IPS-18c (cell line): ENCODE measurements at regions not wholly inside any gene's neighbourhood (a gene's known extent, or its start where the extent isn't known, plus 50 kb on each side); places are given as distances from the start of the nearest gene placed in this dataset.
"Not testable (repeated sequence)": the region's sequence is repeated elsewhere in the genome, so short reads cannot be mapped to it uniquely, and the experiment has no call there.

ENCODE experiments used
- H3K4me3 ChIP-seq: 2 replicates; pipeline ENCODE4 v1.7.0; 2013; ENCODE audit warnings: low read depth, mild to moderate bottlenecking, low read length, moderate library complexity; ENCODE audit not compliant: insufficient read depth
- H3K9me3 ChIP-seq: one replicate; pipeline ENCODE4 v1.6.1; 2013; ENCODE audit warnings: mild to moderate bottlenecking, low read length, moderate library complexity; ENCODE audit not compliant: control insufficient read depth, insufficient read depth

DNA sequence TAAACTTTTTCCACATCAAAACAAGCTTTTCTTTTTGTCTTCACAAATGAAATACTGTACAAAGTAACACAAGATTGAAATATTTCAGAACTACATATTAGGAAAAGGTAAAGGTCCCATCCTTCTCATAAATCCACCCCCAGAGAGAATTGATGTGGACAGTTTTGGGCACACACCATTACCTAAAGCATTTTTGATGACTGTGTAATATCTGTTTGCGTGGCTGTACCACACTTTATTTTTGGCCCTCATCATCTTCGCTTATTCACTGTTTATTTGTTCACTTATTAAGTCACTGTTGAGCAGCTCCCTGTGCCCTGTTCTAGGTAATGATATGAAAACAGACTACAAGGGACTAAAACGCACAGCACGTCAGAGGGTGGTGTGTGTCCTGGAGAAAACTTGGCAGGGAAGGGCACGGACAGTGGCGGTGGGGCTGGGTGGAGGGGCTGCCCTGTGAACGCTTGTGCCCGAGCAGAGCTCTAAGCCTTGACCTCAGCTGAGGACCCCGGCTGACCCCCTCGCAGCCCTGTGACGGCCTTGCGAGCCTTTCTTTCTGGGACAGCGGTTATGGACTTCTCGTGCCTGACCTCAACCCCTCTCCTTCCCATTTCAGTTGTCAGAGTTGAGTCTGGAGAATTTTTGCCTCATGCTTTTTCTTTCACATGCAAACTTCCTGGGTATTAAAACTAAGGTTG is 241.3 kb downstream of the EMX2 start:
- H3K9me3 ChIP-seq: no peaks in the 10 kb centered on the region
- no peak overlapping the region for H3K4me3 ChIP-seq

DNA sequence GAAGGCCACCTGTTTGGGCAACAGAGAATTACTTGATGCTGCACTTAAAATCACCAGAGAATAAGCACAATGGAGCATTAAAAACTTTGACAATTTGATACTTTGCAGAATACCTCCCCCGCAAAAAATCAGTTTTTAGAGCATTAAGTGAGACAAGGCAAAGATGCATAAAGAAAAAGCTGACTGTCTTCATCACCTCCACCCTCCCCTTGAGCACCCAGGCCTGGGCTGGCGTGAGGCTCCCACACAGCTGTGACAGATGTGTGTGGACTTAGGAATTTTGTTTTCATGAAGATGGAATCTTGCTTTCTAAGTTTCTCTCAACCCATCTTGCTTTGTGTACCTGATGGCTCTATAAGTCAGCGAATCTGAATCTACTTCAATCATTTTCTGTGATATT is 242.2 kb downstream of the EMX2 start:
- H3K9me3 ChIP-seq: no peaks in the 10 kb centered on the region

DNA sequence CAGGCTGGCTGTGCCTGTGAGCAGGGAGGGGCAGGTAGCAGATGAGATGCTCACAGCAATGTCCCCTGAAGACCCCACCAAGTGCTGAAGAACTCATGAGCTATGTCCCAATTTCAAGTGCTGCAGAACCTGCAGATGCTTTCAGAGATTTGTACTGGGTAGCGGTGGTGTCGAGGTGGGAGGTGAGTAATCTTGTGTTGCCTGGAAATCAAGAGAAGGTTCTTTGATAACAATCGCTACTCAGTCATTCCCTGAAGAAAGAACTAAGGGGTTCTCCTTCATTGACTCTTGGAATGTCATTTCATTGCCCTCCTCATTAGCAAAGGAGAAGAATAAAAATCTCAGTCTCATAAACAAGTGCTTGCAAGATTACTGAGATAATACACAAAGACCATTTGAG is 246.4 kb downstream of the EMX2 start:
- H3K4me3 ChIP-seq: no peak overlapping the region
- no peaks in the 10 kb centered on the region for H3K9me3 ChIP-seq

More for the DNA sequence above, 242.2 kb downstream of the EMX2 start:
- no peak overlapping the region for H3K4me3 ChIP-seq

DNA sequence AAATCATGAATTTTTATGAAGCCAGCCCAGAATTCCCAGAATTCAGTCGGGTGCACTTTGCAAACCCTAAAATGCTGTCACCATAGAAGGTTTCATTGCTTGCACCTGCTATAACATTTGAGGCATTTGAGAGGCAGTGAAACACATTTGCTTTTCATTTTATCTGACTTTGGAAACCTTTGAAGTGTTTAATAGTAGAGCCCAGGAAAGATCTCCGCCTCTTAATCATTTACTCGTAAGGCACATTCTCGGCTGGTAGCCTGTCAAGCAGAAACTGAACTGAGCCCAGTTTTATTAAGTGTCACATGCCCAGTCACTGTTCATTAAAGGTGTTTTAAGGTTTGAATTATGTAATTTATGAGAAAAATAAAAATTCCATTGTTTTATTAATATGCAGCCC is 247.6 kb downstream of the EMX2 start:
- Histone ChIP-seq H3K9me3 (no peaks in the 10 kb centered on the region), H3K4me3 (no peak overlapping the region)

DNA sequence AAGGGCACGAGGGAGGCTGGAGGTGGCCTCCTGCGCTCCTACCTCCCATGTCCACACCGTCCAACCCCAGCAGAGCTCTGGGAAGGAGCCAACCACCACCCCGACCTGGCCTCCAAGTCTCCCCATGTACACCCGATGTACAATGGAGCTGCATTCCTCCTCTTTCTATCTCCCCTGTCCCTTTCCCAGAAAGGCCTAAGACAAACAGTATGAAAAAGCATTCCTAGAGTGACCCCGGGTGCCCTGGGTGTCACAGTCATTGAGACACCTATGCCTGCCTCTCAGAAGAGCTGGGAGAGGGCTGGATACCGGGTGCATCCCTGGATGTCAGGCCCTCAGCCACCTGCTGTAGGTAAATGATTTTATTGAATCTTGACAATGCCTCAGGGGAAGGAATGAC is 248.1 kb downstream of the EMX2 start:
- Histone ChIP-seq H3K4me3 (no peak overlapping the region), H3K9me3 (no peaks in the 10 kb centered on the region)

DNA sequence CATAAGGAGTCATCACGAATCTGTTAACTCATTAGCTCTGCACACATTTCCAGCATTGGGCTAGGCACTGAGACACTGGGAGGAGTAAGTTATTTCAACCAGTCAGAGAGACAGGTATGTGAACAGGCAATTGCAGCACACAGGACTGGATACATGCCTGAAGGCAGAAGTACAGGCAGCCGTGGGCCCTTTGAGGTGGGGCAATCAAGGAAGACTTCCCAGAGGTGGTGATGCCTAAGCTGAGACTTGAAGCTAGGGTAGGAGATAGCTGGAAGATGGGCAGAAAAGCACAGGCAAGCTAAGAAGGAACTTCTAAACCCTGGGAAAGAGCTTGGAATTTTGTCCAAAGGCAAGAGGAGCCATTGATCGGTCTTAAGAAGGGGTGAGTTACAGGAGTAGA is 249.7 kb downstream of the EMX2 start:
- Histone ChIP-seq H3K4me3 (no peak overlapping the region), H3K9me3 (no peaks in the 10 kb centered on the region)

DNA sequence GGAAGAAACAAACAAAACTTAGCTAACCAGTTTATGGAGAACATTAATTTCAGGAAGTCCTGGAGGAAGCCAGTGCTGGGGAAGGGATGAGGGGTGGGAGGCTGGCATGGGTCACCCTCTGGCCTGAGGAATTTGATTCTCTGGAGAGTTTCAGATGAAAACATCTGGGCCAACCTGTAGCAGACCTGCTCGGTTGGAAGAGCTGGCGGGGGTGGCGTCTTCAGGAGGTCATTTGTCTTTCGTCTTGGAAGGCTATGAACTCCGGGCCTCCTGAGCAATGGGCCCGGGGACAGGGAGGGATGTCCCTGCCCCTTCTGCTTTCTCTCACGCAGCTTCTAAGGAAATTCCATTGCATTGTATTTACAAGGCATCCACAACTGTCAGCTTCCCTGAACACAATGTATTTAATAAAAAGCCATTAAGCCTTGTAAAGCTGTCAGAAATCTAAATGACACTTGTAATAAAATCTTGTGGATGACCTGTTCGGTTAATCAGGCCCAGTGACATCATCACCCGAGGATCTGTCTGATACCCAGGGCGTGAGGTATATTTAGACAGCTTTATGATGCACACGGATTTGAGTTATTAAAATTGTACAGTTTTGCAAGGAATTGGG is 250.5 kb downstream of the RAB11FIP2 start:
- no peaks in the 10 kb centered on the region for H3K9me3 ChIP-seq
- no peak overlapping the region for H3K4me3 ChIP-seq

DNA sequence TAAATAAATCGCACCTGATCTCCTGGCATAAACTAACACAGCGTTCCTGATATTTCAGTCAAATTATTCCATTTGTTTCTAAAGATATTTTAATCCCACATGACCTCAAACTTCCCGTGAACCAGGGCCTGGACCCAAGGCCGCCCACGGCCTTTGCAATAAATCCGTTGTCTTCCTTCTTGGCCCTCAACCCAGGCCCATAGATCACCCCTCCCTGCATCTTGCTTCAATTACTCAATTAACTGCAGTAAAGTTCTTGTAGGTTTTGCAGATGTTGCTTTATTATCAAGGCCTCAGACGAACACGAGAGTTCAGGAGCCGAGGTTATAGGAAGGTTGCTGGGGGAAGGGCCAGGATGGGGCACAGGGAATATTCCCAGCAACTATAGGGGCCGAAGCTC is 249.4 kb downstream of the RAB11FIP2 start:
- no peaks in the 10 kb centered on the region for H3K9me3 ChIP-seq
- no peak overlapping the region for H3K4me3 ChIP-seq

DNA sequence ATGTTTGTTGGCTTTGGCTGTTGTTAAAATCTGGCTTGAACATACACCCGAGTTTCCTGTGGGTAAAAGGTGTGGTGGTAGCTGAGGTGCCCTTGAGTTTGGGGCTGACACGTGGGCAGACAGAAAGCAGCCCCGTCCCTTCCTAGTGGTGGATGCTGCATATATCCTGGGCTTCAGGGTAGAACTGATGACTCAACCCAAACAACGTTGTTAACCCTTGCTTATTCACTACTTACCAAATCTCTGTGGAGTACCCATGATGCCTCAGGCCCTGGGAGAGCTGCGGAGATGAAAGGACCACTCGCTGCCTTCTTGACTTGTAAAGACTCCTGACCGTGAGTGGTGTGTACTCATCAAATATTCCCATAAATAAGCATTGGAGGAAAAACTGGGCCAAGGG is 245.1 kb downstream of the RAB11FIP2 start:
- no peak overlapping the region for H3K4me3 ChIP-seq
- H3K9me3 ChIP-seq: peaks cover 2% of the 10 kb centered on the region

DNA sequence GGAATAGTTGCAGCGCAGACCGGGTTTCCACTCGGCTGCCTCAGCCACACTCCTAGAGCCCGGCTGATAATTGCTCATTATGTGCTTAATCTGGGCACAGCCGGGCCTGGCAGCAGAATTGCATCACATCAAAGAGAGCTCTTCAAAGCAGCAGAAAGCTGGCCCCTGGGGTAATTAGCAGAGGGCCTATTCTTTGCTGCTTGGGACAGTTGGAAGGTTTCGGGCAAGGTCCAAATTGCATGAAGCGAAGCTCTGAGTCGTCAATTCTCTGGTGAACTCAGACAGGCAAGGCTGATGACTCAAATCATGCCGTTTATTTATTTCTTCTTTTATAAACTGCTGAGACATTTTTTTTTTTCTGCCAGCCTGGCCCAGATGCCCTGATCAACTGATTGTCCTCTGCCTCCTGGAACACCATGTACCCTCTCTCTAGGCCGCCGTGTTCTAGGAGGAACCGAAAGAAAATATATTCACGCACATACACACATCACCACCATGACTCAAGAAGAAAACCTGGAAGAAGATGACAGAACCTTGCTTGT is 242.2 kb downstream of the RAB11FIP2 start:
- H3K4me3 ChIP-seq: no peak overlapping the region
- H3K9me3 ChIP-seq: peaks cover 2% of the 10 kb centered on the region

DNA sequence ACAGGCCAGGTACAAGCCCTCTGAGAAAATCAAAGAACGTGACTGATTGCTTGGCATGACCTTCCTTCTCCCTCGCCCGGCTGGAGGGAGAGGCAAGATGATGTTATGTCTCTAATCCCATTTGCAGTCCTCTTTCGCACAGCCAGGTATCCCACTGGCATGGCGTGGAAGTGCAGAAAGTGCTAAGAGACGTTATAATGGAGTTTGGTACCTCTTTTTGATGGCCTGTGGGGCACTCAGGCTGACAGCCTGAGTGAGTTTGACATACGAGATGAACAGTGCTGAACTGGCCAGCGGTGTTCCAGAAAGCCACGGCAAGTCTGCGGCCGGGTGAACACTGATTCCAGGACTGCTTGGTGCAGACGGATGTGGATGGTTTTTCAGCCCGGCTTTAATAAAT is 241.6 kb downstream of the RAB11FIP2 start:
- Histone ChIP-seq H3K4me3 (no peak overlapping the region), H3K9me3 (peaks cover 2% of the 10 kb centered on the region)

DNA sequence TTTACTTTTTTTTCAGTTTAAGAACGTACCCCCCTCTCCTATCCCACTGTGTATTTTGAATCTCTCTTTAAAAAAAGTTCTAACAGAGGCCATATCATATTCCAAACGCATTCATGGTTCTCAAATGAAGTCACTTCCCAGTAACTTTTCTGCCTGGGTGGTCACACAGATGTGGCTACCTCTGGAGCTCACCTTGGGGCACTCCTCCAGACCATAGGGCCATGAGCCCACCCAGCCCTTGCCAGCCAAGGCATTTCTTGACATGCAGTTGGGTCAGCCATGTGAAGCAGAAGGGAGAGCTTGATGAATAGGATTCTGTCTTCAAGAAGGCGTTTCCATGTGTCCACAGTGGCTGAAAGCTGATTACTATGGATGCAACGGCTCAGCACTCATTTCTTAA is 239.3 kb downstream of the RAB11FIP2 start:
- H3K9me3 ChIP-seq: peaks cover 4% of the 10 kb centered on the region
- H3K4me3 ChIP-seq: no peak overlapping the region

DNA sequence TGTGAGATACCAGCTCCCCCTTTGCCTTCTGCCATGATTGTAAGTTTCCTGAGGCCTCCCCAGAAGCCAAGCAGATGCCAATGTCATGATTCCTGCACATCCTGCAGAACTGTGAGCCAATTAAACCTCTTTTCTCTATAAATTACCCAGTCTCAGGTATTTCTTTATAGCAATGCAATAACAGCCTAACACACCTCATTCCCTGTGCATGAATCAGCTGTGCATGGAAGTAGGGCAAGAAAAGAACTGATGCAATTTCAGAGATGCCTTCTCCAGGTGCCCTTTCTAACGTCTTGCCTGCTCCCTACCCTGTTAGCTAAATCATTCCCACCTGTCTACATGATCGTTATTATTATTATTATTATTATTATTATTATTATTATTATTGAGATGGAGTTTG is 230.9 kb downstream of the RAB11FIP2 start:
- not testable (repeated sequence) for H3K4me3 ChIP-seq, H3K9me3 ChIP-seq

DNA sequence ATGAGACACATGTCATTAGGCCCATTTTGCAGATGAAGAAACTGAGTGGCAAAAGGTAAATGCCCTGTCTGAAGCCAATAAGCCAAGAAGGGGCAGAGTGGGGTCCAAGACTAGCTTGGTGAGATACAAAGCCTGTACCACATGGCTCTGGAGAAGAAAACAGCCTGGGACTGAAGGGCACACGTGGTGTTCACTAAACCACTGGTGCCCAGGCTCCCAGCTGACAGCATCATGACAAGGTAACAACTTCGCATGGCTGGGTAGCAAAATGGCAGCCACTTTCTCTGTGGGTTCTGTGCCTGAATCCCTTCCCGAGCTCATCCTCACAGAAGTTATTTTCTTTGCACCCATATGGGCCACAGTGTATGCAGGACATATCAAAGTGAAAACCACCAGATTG is 229.6 kb downstream of the RAB11FIP2 start:
- Histone ChIP-seq H3K4me3 (no peak overlapping the region), H3K9me3 (peaks cover 2% of the 10 kb centered on the region)

DNA sequence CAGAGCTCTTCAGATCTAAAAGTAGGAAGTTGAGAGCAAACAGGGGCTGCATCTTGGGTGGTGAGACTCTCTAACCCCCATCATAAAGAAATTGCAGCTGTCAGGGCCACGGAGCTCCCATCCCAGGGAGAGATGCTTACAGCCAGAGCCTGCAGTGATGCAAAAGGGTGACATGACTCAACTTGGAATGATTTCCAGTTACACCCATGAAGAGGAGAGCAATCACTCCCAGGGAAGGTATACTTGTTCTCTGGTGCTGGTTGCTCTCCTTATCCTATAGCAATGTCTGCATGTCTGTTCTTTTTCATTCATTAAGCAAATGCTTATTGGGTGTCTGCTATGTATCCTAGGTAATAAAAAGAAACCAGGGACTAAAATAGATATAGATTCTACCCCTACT is 228.0 kb downstream of the RAB11FIP2 start:
- peaks cover 2% of the 10 kb centered on the region for H3K9me3 ChIP-seq
- no peak overlapping the region for H3K4me3 ChIP-seq

DNA sequence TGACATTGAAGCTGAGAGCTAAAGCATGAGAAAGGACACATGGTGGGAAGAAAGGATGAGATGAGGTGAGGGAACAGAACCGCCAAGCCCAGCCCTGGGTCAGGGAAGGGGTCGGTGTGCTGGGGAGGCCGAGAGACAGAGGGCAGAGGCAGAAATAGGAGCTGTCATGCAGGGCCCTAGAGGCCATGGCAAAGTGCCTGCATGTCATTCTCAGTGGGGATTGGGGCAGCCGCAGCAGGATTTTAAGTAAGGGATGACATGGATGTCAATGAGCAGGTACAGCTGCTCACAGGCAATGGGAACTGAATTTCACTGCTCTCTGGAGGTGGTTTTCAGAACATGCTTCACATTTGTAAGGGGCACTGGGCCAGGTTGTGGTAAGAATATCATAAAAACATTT is 227.4 kb downstream of the RAB11FIP2 start:
- peaks cover 2% of the 10 kb centered on the region for H3K9me3 ChIP-seq
- H3K4me3 ChIP-seq: no peak overlapping the region

DNA sequence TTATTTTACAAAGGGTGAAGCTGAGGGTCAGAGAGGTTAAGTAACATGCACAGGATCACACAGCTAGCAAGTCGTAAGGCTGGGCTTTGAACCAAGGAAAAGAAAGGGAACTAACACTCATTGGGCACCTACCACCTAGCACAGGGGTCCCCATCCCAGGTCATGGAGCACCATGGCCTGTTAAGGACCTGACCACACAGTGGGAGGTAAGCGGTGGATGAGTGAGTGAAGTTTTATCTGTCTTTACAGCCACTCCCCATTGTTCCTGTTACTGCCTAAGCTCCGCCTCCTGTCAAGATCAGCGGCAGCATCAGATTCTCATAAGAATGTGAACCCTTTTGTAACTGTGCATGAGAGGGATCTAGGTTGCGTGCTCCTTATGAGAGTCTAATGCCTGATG is 222.8 kb downstream of the RAB11FIP2 start:
- no peaks in the 10 kb centered on the region for H3K9me3 ChIP-seq
- no peak overlapping the region for H3K4me3 ChIP-seq

DNA sequence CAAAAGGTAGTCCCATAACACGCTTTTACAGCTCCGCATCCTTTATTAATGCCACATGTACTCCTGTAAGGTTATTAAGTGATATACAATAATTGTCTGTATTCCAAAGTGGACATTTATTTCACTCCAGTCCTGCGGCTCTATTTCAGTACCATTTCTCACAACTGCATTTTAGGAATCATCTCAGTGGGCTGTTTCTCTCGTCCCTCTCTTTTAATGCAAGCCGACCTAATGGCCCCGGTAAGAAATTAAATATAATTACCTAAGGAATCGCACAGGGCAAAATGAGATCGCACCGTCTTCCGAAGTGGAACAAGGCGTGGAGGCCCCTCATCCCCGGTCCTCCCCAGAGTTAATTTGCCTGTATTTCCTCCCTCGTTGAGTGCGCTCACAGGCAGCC is 216.5 kb downstream of the RAB11FIP2 start:
- no peak overlapping the region for H3K4me3 ChIP-seq

DNA sequence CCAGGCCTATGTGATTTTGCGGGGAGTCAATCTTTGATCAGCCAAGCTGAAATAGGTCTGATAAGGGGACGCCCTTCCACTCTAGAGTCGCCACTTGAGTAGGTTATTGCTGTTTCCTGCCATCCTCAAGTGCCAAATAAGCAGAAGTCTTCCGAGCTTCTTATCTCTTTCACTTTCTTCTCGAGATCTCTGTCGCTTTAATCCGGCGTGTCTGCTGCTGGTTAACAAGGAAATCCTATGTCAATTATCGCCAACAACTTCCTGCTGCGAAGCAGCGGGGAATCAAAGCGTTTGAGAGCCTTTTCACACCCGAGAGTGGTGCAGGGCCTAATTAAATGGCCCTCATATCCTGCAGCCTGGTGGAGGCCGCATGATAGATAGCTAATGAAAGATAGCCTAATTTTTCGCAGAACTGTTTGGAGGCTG is 215.9 kb downstream of the RAB11FIP2 start:
- H3K9me3 ChIP-seq: no peaks in the 10 kb centered on the region
- H3K4me3 ChIP-seq: no peak overlapping the region

More for the DNA sequence above, 216.5 kb downstream of the RAB11FIP2 start:
- no peaks in the 10 kb centered on the region for H3K9me3 ChIP-seq
